HG02970 (cell line): ENCODE measurements at regions not wholly inside any gene's neighbourhood (a gene's known extent, or its start where the extent isn't known, plus 50 kb on each side); places are given as distances from the start of the nearest gene placed in this dataset.

Experiments used
- ATAC-seq: cut with Tn5 transposase; IDR thresholded peaks from one replicate; pipeline ENCODE4 v1.9.1; 2021; ENCODE audit warnings: mild to moderate bottlenecking, moderate library complexity, moderate number of reproducible peaks; ENCODE audit not compliant: unreplicated experiment, low FRiP score

GRCh38 chr6:113104951-113105350, 752.2 kb upstream of the MARCKS start:
- ATAC-seq = no peak

- no peak for ATAC-seq
These were observed 746.9 kb upstream of the MARCKS start for GRCh38 chr6:113110211-113110610.

- ATAC-seq = no peak
These were observed 745.6 kb upstream of the MARCKS start for GRCh38 chr6:113111550-113111949.

- ATAC-seq = no peak
These were observed 745.1 kb upstream of the MARCKS start for GRCh38 chr6:113112086-113112485.

- no peak for ATAC-seq
These were observed 741.9 kb upstream of the MARCKS start for GRCh38 chr6:113115196-113115595.

GRCh38 chr6:113120224-113120581, 736.9 kb upstream of the MARCKS start:
- ATAC-seq = no peak

GRCh38 chr6:113120582-113121285, 736.4 kb upstream of the MARCKS start:
- no peak for ATAC-seq

GRCh38 chr6:113121571-113121970, 735.6 kb upstream of the MARCKS start:
- ATAC-seq = no peak

- ATAC-seq = no peak
These were observed 735.1 kb upstream of the MARCKS start for GRCh38 chr6:113122060-113122459.

GRCh38 chr6:113125626-113126025, 731.5 kb upstream of the MARCKS start:
- no peak for ATAC-seq

GRCh38 chr6:113127786-113128419, 729.2 kb upstream of the MARCKS start:
- ATAC-seq = no peak

- ATAC-seq = no peak
These were observed 728.5 kb upstream of the MARCKS start for GRCh38 chr6:113128661-113129060.

GRCh38 chr6:113129991-113130390, 727.2 kb upstream of the MARCKS start:
- no peak for ATAC-seq

- ATAC-seq = no peak
These were observed 719.7 kb upstream of the MARCKS start for GRCh38 chr6:113137426-113137825.

GRCh38 chr6:113140721-113141120, 716.4 kb upstream of the MARCKS start:
- ATAC-seq = no peak

- no peak for ATAC-seq
These were observed 715.2 kb upstream of the MARCKS start for GRCh38 chr6:113141901-113142300.

- no peak for ATAC-seq
These were observed 714.4 kb upstream of the MARCKS start for GRCh38 chr6:113142671-113143174.

GRCh38 chr6:113143206-113143605, 713.9 kb upstream of the MARCKS start:
- ATAC-seq = no peak

GRCh38 chr6:113144117-113144516, 713.0 kb upstream of the MARCKS start:
- ATAC-seq = no peak

- no peak for ATAC-seq
These were observed 710.3 kb upstream of the MARCKS start for GRCh38 chr6:113146878-113147277.

GRCh38 chr6:113147544-113147943, 709.6 kb upstream of the MARCKS start:
- ATAC-seq = no peak

GRCh38 chr6:113148566-113148965, 708.6 kb upstream of the MARCKS start:
- no peak for ATAC-seq
